WTC11 (cell line): ENCODE measurements at regions not wholly inside any gene's neighbourhood (a gene's known extent, or its start where the extent isn't known, plus 50 kb on each side); places are given as distances from the start of the nearest gene placed in this dataset.

Experiments used
- ATAC-seq: fragments of 200-7000 bp; cut with Tn5 transposase; 2 replicates; pipeline ENCODE4 v1.10.0; 2021; ENCODE audit warnings: mild to moderate bottlenecking, moderate library complexity
- CTCF ChIA-PET: fragments of 300-600 bp; sonication (Branson Sonifier 250); formaldehyde crosslinking; loops from one replicate; lab custom pipeline; 2021; ENCODE audit warnings: antibody characterized with exemption; lab: Charles Lee
- POLR2A ChIA-PET: fragments of 350-600 bp; sonication (Branson Sonifier 250); formaldehyde crosslinking; loops from one replicate; lab custom pipeline; 2021; ENCODE audit warnings: antibody characterized with exemption; lab: Charles Lee
- DNase-seq: peaks from one replicate; pipeline ENCODE4 v3.0.0; 2021; ENCODE audit warnings: low spot score
- H3K27ac Mint-ChIP-seq: 2 replicates; pipeline ENCODE4 v1.8.0; 2021; ENCODE audit warnings: mixed read lengths
- H3K27me3 Mint-ChIP-seq: 2 replicates; pipeline ENCODE4 v1.8.0; 2021; ENCODE audit warnings: low read depth, mild to moderate bottlenecking, moderate library complexity, mixed read lengths
- H3K36me3 Mint-ChIP-seq: 2 replicates; pipeline ENCODE4 v1.8.0; 2021; ENCODE audit warnings: mixed read lengths
- H3K4me1 Mint-ChIP-seq: 2 replicates; pipeline ENCODE4 v1.8.0; 2022; ENCODE audit warnings: mixed read lengths
- H3K4me3 Mint-ChIP-seq: 2 replicates; pipeline ENCODE4 v1.8.0; 2021; ENCODE audit warnings: mild to moderate bottlenecking, moderate library complexity, mixed read lengths
- H3K9me3 Mint-ChIP-seq: 2 replicates; pipeline ENCODE4 v1.8.0; 2021; ENCODE audit warnings: mixed read lengths
- ATF1 ChIP-seq: sonication (generic); formaldehyde crosslinking; IDR thresholded peaks from 2 replicates; pipeline ENCODE4 v1.8.1; 2023; ENCODE audit warnings: mild to moderate bottlenecking, moderate library complexity, missing genetic modification reagents
- CBFB ChIP-seq: sonication (generic); formaldehyde crosslinking; IDR thresholded peaks from 2 replicates; pipeline ENCODE4 v1.8.1; 2022; ENCODE audit warnings: mild to moderate bottlenecking, low read depth, missing genetic modification reagents
- FOXJ3 ChIP-seq: sonication (generic); formaldehyde crosslinking; IDR thresholded peaks from 2 replicates; pipeline ENCODE4 v1.9.0; 2021; ENCODE audit warnings: missing genetic modification reagents, mild to moderate bottlenecking, borderline replicate concordance
- FOXP1 ChIP-seq: sonication (generic); formaldehyde crosslinking; IDR thresholded peaks from 2 replicates; pipeline ENCODE4 v1.8.0; 2022; ENCODE audit warnings: missing genetic modification reagents, mild to moderate bottlenecking, moderate library complexity, borderline replicate concordance
- GRHL2 ChIP-seq: fragments of 250-450 bp; sonication (Bioruptor Pico); IDR thresholded peaks from 2 replicates; pipeline ENCODE4 v1.8.0; 2022; ENCODE audit warnings: mild to moderate bottlenecking, moderate library complexity; ENCODE audit not compliant: insufficient replicate concordance, severe bottlenecking
- JUN ChIP-seq: sonication (generic); formaldehyde crosslinking; IDR thresholded peaks from 2 replicates; pipeline ENCODE4 v1.8.0; 2023; ENCODE audit warnings: mild to moderate bottlenecking, missing genetic modification reagents
- NFATC4 ChIP-seq: fragments of 250-450 bp; sonication (Bioruptor Pico); IDR thresholded peaks from 2 replicates; pipeline ENCODE4 v1.9.0; 2021; ENCODE audit warnings: mild to moderate bottlenecking
- NR1H2 ChIP-seq: sonication (generic); formaldehyde crosslinking; IDR thresholded peaks from 2 replicates; pipeline ENCODE4 v1.9.0; 2021; ENCODE audit warnings: mild to moderate bottlenecking, moderate library complexity, missing genetic modification reagents
- TEAD4 ChIP-seq: sonication (generic); formaldehyde crosslinking; IDR thresholded peaks from 2 replicates; pipeline ENCODE4 v1.8.0; 2022; ENCODE audit warnings: mild to moderate bottlenecking, missing genetic modification reagents
- TP53 ChIP-seq: sonication (generic); formaldehyde crosslinking; IDR thresholded peaks from 2 replicates; pipeline ENCODE4 v1.8.1; 2023; ENCODE audit warnings: mild to moderate bottlenecking, missing genetic modification reagents
- ZNF121 ChIP-seq: sonication (generic); formaldehyde crosslinking; IDR thresholded peaks from 2 replicates; pipeline ENCODE4 v1.8.0; 2023; ENCODE audit warnings: missing genetic modification reagents
- ZNF219 ChIP-seq: sonication (generic); formaldehyde crosslinking; IDR thresholded peaks from 2 replicates; pipeline ENCODE4 v1.8.0; 2023; ENCODE audit warnings: missing genetic modification reagents, mild to moderate bottlenecking, borderline replicate concordance
- ZNF317 ChIP-seq: sonication (generic); formaldehyde crosslinking; IDR thresholded peaks from 2 replicates; pipeline ENCODE4 v1.8.1; 2023; ENCODE audit warnings: low read depth, mild to moderate bottlenecking, moderate library complexity, missing genetic modification reagents, borderline replicate concordance
- TF ChIP-seq, protein P1 (sequence below): sonication (generic); formaldehyde crosslinking; IDR thresholded peaks from 2 replicates; pipeline ENCODE4 v1.8.1; 2022; ENCODE audit warnings: missing genetic modification reagents, borderline replicate concordance
- TF ChIP-seq, protein P2 (sequence below): fragments of 250-450 bp; sonication (Bioruptor Pico); conservative IDR thresholded peaks from 2 replicates; pipeline ENCODE4 v1.9.0; 2021; ENCODE audit warnings: mild to moderate bottlenecking
- TF ChIP-seq, protein P3 (sequence below): sonication (generic); formaldehyde crosslinking; IDR thresholded peaks from 2 replicates; pipeline ENCODE4 v1.8.0; 2022; ENCODE audit warnings: missing genetic modification reagents
- TF ChIP-seq, protein P4 (sequence below): sonication (generic); formaldehyde crosslinking; IDR thresholded peaks from 2 replicates; pipeline ENCODE4 v1.8.1; 2022; ENCODE audit warnings: mild to moderate bottlenecking, moderate library complexity, missing genetic modification reagents
- TF ChIP-seq, protein P5 (sequence below): sonication (generic); formaldehyde crosslinking; IDR thresholded peaks from 2 replicates; pipeline ENCODE4 v1.8.0; 2022; ENCODE audit warnings: mild to moderate bottlenecking, missing genetic modification reagents

DNA sequence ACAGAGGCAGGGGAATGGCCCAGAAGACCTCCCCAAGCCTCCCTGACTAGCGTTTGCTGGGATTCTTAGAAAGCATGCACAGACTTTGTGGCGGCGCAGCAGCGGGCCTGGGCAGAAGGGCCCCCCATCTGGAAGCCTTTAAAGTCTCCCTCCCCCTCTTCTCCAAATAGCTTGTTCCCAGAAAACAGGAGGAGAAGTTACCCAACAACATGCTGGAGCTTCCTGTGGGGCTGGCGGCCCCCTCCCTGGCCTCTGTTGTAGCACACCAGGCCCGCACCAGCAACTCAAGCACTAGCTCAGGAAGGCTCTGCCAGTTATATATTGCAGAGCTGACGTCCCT, 334.8 kb downstream of the DYSF start:
- TF ChIP-seq JUN (CRISPR knock-in tag) (no peak), ATF1 (no peak), ZNF317 (no peak), ZNF121 (no peak), NR1H2 (CRISPR knock-in tag) (no peak), GRHL2 (CRISPR knock-in tag) (no peak), NFATC4 (CRISPR knock-in tag) (no peak), FOXJ3 (CRISPR knock-in tag) (no peak), TP53 (CRISPR knock-in tag) (no peak), CBFB (no peak)
- TF ChIP-seq, protein P1, sequence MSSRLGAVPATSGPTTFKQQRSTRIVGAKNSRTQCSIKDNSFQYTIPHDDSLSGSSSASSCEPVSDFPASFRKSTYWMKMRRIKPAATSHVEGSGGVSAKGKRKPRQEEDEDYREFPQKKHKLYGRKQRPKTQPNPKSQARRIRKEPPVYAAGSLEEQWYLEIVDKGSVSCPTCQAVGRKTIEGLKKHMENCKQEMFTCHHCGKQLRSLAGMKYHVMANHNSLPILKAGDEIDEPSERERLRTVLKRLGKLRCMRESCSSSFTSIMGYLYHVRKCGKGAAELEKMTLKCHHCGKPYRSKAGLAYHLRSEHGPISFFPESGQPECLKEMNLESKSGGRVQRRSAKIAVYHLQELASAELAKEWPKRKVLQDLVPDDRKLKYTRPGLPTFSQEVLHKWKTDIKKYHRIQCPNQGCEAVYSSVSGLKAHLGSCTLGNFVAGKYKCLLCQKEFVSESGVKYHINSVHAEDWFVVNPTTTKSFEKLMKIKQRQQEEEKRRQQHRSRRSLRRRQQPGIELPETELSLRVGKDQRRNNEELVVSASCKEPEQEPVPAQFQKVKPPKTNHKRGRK (CRISPR knock-in tag), result no peak
- TF ChIP-seq, protein P2, sequence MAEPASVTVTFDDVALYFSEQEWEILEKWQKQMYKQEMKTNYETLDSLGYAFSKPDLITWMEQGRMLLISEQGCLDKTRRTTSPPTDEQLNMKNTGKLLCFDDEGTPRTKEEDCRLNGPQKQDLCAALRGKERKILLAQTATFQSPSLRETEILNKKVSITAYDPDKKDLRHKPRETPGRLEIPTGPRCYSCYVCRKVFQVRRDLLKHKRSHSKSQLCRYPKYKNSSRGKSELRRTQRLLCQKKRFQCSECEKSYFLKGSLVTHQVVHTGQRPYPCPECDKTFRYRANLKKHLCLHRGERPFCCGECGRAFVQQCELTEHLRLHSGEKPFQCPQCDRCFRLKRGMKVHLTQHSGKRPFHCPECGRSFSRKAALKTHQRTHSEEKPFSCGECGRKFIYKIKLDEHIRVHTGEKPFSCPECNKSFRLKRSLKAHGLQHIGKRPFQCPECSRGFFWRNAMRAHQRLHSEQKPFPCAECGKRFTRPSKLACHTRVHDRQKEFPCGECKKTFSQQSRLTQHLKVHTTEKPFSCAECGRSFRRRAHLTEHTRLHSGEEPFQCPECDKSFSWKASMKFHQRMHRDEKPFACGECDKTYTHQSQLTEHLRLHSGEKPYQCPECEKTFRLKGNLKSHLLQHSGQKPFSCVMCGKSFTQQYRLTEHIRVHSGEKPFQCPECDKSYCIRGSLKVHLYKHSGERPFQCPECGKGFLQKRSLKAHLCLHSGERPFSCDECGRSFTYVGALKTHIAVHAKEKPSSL, result no peak
- TF ChIP-seq, protein P3, sequence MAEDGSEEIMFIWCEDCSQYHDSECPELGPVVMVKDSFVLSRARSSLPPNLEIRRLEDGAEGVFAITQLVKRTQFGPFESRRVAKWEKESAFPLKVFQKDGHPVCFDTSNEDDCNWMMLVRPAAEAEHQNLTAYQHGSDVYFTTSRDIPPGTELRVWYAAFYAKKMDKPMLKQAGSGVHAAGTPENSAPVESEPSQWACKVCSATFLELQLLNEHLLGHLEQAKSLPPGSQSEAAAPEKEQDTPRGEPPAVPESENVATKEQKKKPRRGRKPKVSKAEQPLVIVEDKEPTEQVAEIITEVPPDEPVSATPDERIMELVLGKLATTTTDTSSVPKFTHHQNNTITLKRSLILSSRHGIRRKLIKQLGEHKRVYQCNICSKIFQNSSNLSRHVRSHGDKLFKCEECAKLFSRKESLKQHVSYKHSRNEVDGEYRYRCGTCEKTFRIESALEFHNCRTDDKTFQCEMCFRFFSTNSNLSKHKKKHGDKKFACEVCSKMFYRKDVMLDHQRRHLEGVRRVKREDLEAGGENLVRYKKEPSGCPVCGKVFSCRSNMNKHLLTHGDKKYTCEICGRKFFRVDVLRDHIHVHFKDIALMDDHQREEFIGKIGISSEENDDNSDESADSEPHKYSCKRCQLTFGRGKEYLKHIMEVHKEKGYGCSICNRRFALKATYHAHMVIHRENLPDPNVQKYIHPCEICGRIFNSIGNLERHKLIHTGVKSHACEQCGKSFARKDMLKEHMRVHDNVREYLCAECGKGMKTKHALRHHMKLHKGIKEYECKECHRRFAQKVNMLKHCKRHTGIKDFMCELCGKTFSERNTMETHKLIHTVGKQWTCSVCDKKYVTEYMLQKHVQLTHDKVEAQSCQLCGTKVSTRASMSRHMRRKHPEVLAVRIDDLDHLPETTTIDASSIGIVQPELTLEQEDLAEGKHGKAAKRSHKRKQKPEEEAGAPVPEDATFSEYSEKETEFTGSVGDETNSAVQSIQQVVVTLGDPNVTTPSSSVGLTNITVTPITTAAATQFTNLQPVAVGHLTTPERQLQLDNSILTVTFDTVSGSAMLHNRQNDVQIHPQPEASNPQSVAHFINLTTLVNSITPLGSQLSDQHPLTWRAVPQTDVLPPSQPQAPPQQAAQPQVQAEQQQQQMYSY (CRISPR knock-in tag), result no peak
- TF ChIP-seq, protein P4, sequence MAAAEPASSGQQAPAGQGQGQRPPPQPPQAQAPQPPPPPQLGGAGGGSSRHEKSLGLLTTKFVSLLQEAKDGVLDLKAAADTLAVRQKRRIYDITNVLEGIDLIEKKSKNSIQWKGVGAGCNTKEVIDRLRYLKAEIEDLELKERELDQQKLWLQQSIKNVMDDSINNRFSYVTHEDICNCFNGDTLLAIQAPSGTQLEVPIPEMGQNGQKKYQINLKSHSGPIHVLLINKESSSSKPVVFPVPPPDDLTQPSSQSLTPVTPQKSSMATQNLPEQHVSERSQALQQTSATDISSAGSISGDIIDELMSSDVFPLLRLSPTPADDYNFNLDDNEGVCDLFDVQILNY (CRISPR knock-in tag), result no peak
- TF ChIP-seq, protein P5, sequence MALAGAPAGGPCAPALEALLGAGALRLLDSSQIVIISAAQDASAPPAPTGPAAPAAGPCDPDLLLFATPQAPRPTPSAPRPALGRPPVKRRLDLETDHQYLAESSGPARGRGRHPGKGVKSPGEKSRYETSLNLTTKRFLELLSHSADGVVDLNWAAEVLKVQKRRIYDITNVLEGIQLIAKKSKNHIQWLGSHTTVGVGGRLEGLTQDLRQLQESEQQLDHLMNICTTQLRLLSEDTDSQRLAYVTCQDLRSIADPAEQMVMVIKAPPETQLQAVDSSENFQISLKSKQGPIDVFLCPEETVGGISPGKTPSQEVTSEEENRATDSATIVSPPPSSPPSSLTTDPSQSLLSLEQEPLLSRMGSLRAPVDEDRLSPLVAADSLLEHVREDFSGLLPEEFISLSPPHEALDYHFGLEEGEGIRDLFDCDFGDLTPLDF (CRISPR knock-in tag), result no peak
- Mint-ChIP-seq H3K9me3 (no peaks in the 10 kb centered on the region), H3K27ac (no peak overlapping the region), H3K4me3 (no peak overlapping the region), H3K36me3 (no peaks in the 10 kb centered on the region), H3K27me3 (no peaks in the 10 kb centered on the region; the same call in none of the 2 replicates), H3K4me1 (peaks cover 7% of the 10 kb centered on the region; the same call in 1 of the 2 replicates)
- POLR2A ChIA-PET, result no interaction called here
- ATAC-seq (no peak), DNase-seq (no peak)
- CTCF ChIA-PET, result interaction anchor here (0.7 to 1.2 kb wide), 3 partner anchors 10 to 328 kb away, joined by 3 to 4 read pairs (median 3); no protein-coding TSS in a partner anchor

DNA sequence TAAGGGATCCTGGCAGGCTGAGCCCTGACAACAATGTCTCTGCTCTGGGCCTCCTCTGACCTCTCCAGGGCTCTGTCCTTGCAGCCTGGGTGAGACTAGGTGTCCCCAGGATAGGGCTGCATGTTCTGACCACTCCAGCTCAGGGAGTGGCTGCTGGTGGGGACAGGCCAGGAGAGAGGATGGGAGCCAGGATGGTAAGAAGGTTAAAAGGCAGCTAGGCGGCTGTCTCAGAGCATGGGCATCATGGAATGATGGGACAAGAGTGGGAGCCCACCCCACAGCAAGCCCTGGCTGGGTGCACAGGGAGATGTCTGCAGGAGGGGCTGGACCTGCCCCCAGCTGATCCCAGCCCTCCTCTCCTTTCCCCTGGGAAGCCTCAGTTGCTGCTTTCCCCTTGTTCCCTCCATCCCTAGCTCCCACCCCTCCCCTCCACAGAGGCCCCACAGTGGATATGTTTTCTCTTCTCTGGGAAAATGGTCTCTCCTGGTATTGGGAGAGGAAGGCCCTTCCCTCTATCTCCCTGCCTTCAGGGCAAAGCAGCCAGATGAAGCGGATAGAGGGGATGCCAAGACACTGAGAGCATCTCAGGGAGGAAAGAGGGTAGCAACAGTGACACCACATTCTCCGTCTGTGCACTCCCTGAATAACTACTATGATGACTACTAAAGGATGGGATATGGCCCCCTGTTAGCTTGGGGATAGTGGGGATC, 334.3 kb downstream of the DYSF start:
- no peak for TF ChIP-seq FOXP1 (CRISPR knock-in tag)
- TF ChIP-seq ZNF219, result no peak
- TF ChIP-seq, protein P2, result no peak
- no peak for TF ChIP-seq CBFB
- TF ChIP-seq, protein P1 (CRISPR knock-in tag), result no peak
- TF ChIP-seq TEAD4 (CRISPR knock-in tag), result no peak
- no peak for TF ChIP-seq NR1H2 (CRISPR knock-in tag)
- ATAC-seq, result no peak
- POLR2A ChIA-PET, result no interaction called here
- Mint-ChIP-seq H3K36me3 (no peaks in the 10 kb centered on the region), H3K4me3 (no peak overlapping the region), H3K27ac (no peak overlapping the region), H3K4me1 (peaks cover 7% of the 10 kb centered on the region; the same call in 1 of the 2 replicates), H3K9me3 (no peaks in the 10 kb centered on the region), H3K27me3 (no peaks in the 10 kb centered on the region; the same call in none of the 2 replicates)
- no peak for DNase-seq
- CTCF ChIA-PET, result interaction anchor here (0.7 to 1.2 kb wide), 3 partner anchors 11 to 328 kb away, joined by 3 to 4 read pairs (median 3); no protein-coding TSS in a partner anchor
